ENCODE measurements at regions not wholly inside any gene's neighbourhood (a gene's known extent, or its start where the extent isn't known, plus 50 kb on each side); places are given as distances from the start of the nearest gene placed in this dataset.

- intact Hi-C loops (cut with micrococcal nuclease; ENCODE audit: unreplicated experiment), result no loop called here
- Histone ChIP-seq H2AFZ (ENCODE audit: low read length) (no peak overlapping the region), H3K27ac (ENCODE audit: extremely low read length, insufficient read depth, low read length) (no peak overlapping the region), H4K20me1 (ENCODE audit: insufficient read depth, low read length) (no peaks in the 10 kb centered on the region), H3K4me1 (ENCODE audit: insufficient read depth, low read length) (peaks cover 8% of the 10 kb centered on the region), H3K36me3 (replicated peaks in 1 of 2; ENCODE audit: control insufficient read depth in 1 of 2, insufficient read depth in 2 of 2, low read length in 2 of 2) (no peaks in the 10 kb centered on the region), H3K9me3 (ENCODE audit: low read length) (no peaks in the 10 kb centered on the region), H3K27me3 (ENCODE audit: control insufficient read depth in 1 of 2, insufficient read depth in 2 of 2, low read length in 2 of 2) (peaks cover 0 to 29% of the 10 kb centered on the region in 2 experiments; a peak in 3 of 5 replicates), H3K9ac (ENCODE audit: insufficient read depth, low read depth, low read length) (no peak overlapping the region), H3K4me2 (ENCODE audit: low read depth, low read length) (no peak overlapping the region), H3K4me3 (replicated peaks in 1 of 3; ENCODE audit: insufficient read depth in 1 of 3, low read depth in 2 of 3, low read length in 3 of 3) (no peak overlapping the region), H3K79me2 (ENCODE audit: insufficient read depth, low read length) (no peaks in the 10 kb centered on the region)
- TF ChIP-seq TOE1 (CRISPR knock-in tag; IDR thresholded peaks at IDR 0.05), result no peak
- TF ChIP-seq ZNF572 (CRISPR knock-in tag; IDR thresholded peaks at IDR 0.05), result no peak
- TF ChIP-seq ZNF598 (CRISPR knock-in tag; IDR thresholded peaks at IDR 0.05; ENCODE audit: borderline replicate concordance), result no peak
- FAIRE-seq (no peak), DNase-seq (ENCODE audit: low spot score) (no peak), ATAC-seq (no peak)
- POLR2A ChIA-PET, result no interaction called here
- in situ Hi-C loops (cut with HindIII; ENCODE audit: extremely low pct_ligation_motif_present, low pct_unique_long_range_greater_than_20kb), result no loop called here
- CTCF ChIA-PET (ENCODE audit: low intra/inter-chr PET ratio, low total read pairs), result no interaction called here
- no TSS peak for BruUV-seq (replicated peaks)
- 44% methylated on average over 14 of the region's 17 CpGs for WGBS (ENCODE audit: low lambda C conversion rate)
Measured at GRCh38 chr21:38567335-38567969, 69.2 kb upstream of the ERG start.

DNA sequence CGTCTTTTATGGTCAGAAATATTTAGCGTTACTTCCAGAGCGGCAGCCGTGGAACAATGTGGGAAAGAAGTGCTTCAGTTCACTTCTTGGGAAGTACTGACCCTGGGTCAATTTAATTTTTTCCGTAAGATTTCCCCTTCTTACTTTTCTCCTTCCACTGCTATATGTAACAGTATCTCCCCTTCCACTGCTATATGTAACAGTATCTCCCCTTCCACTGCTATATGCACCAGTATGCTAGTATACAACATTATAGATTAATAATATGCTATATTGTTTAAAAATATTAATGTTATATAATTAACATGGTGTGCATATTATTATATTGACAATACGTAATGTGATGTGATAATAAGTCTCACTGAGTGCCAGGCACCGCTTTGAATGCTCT lies 69.7 kb upstream of the ERG start:
- H2AFZ ChIP-seq (ENCODE audit: low read length), result no peak overlapping the region
- no peak overlapping the region for H3K4me2 ChIP-seq (ENCODE audit: low read depth, low read length)
- H3K4me3 ChIP-seq (replicated peaks in 1 of 3; ENCODE audit: insufficient read depth in 1 of 3, low read depth in 2 of 3, low read length in 3 of 3), result no peak overlapping the region
- H4K20me1 ChIP-seq (ENCODE audit: insufficient read depth, low read length), result no peaks in the 10 kb centered on the region
- intact Hi-C loops (cut with micrococcal nuclease; ENCODE audit: unreplicated experiment), result no loop called here
- no peak for DNase-seq (ENCODE audit: low spot score)
- peaks cover 0 to 29% of the 10 kb centered on the region in 2 experiments; a peak in 3 of 5 replicates for H3K27me3 ChIP-seq (ENCODE audit: control insufficient read depth in 1 of 2, insufficient read depth in 2 of 2, low read length in 2 of 2)
- CTCF ChIA-PET (ENCODE audit: low intra/inter-chr PET ratio, low total read pairs), result no interaction called here
- no peak overlapping the region for H3K27ac ChIP-seq (ENCODE audit: extremely low read length, insufficient read depth, low read length)
- peaks cover 2% of the 10 kb centered on the region for H3K4me1 ChIP-seq (ENCODE audit: insufficient read depth, low read length)
- no peaks in the 10 kb centered on the region for H3K36me3 ChIP-seq (replicated peaks in 1 of 2; ENCODE audit: control insufficient read depth in 1 of 2, insufficient read depth in 2 of 2, low read length in 2 of 2)
- ATAC-seq, result no peak
- no peak for FAIRE-seq
- no peaks in the 10 kb centered on the region for H3K9me3 ChIP-seq (ENCODE audit: low read length)
- 62% methylated on average over 7 of the region's 7 CpGs for WGBS (ENCODE audit: low lambda C conversion rate)
- in situ Hi-C loops (cut with HindIII; ENCODE audit: extremely low pct_ligation_motif_present, low pct_unique_long_range_greater_than_20kb), result no loop called here
- no TSS peak for BruUV-seq (replicated peaks)
- no peak overlapping the region for H3K9ac ChIP-seq (ENCODE audit: insufficient read depth, low read depth, low read length)
- no peak for TF ChIP-seq PLSCR1 (CRISPR knock-in tag; IDR thresholded peaks at IDR 0.05; ENCODE audit: borderline replicate concordance)
- no peak for TF ChIP-seq NBN (conservative IDR thresholded peaks at IDR 0.05)
- no peak for TF ChIP-seq ATF7 (IDR thresholded peaks at IDR 0.05)
- TF ChIP-seq ATF7 (CRISPR knock-in tag; IDR thresholded peaks at IDR 0.05), result no peak
- no peak for TF ChIP-seq ZNF496 (CRISPR knock-in tag; IDR thresholded peaks at IDR 0.05; ENCODE audit: insufficient replicate concordance)
- TF ChIP-seq AGO1 (IDR thresholded peaks at IDR 0.05; ENCODE audit: low read depth, low read length, poor library complexity, severe bottlenecking), result no peak
- no peak for TF ChIP-seq ELF4 (CRISPR knock-in tag; IDR thresholded peaks at IDR 0.05; ENCODE audit: borderline replicate concordance)
- TF ChIP-seq NR1H2 (CRISPR knock-in tag; IDR thresholded peaks at IDR 0.05; ENCODE audit: borderline replicate concordance, low read depth), result no peak
- TF ChIP-seq SMAD3 (CRISPR knock-in tag; IDR thresholded peaks at IDR 0.05), result no peak
- no peak for TF ChIP-seq NFYC (CRISPR knock-in tag; IDR thresholded peaks at IDR 0.05)
- no peak for TF ChIP-seq GABPA (IDR thresholded peaks at IDR 0.05; ENCODE audit: low read depth, low read length)
- no peak for TF ChIP-seq GABPA (CRISPR knock-in tag; IDR thresholded peaks at IDR 0.05; ENCODE audit: low read depth)
- H3K79me2 ChIP-seq (ENCODE audit: insufficient read depth, low read length), result no peaks in the 10 kb centered on the region
- POLR2A ChIA-PET, result no interaction called here
